ENCODE measurements at regions not wholly inside any gene's neighbourhood (a gene's known extent, or its start where the extent isn't known, plus 50 kb on each side); places are given as distances from the start of the nearest gene placed in this dataset.

DNA sequence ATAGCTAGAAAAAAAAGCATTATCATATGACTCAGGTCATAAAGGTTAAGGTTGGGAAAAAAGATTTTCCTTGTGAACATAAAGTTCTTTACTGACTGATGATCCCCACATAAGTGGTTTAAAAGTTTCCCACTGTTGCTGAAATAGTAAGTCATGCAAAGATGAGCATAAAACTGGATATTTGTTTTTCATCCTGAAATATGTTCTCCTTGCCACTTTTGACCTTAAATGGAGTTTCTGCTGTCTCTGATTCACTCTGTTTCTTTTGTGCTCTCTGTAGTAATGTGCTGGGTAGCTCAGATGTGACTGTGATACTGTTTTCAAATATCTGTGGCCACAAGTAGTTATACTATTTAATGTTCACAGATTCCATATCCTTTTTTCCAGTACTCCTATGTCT lies 162.5 kb upstream of the GAS1 start:
- ChIA-PET POLR2A (no interaction called here), RAD21 (ENCODE audit: low non-redundant PET in 1 of 2, low total read pairs in 2 of 2, uncharacterized antibody in 2 of 2, unreplicated experiment in 2 of 2) (no interaction called here), CTCF (no interaction called here)
- Histone ChIP-seq H3K4me2 (ENCODE audit: low read length) (no peak overlapping the region), H3K27ac (ENCODE audit: low read depth, low read length) (no peak overlapping the region), H3K36me3 (ENCODE audit: control insufficient read depth in 1 of 2, insufficient read depth in 2 of 2, low read length in 2 of 2) (no peaks in the 10 kb centered on the region), H3K9me3 (ENCODE audit: control insufficient read depth in 1 of 2, insufficient read depth in 1 of 2, low read depth in 1 of 2, low read length in 2 of 2) (no peaks in the 10 kb centered on the region), H3K9ac (ENCODE audit: low read length) (no peak overlapping the region), H4K20me1 (ENCODE audit: insufficient read depth) (no peaks in the 10 kb centered on the region), H3K4me3 (replicated peaks in 1 of 2; ENCODE audit: low read depth in 1 of 2, low read length in 2 of 2) (no peak overlapping the region), H3K79me2 (ENCODE audit: insufficient read depth, low read length) (no peaks in the 10 kb centered on the region), H3K9me2 (ENCODE audit: insufficient read depth) (no peaks in the 10 kb centered on the region), H3K4me1 (ENCODE audit: control insufficient read depth in 1 of 2, insufficient read depth in 2 of 2, low read length in 2 of 2) (no peaks in the 10 kb centered on the region), H2AFZ (ENCODE audit: low read depth, low read length, poor library complexity, severe bottlenecking) (no peak overlapping the region), H3K27me3 (ENCODE audit: insufficient read depth, low read length) (peaks cover 26% of the 10 kb centered on the region)
- TF ChIP-seq, protein P1, sequence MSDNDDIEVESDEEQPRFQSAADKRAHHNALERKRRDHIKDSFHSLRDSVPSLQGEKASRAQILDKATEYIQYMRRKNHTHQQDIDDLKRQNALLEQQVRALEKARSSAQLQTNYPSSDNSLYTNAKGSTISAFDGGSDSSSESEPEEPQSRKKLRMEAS (IDR thresholded peaks at IDR 0.05): no peak
- TF ChIP-seq RAD21 (IDR thresholded peaks at IDR 0.05; ENCODE audit: low read depth): no peak
- no peak for TF ChIP-seq JUND (IDR thresholded peaks at IDR 0.05)
- TF ChIP-seq ZNF274 (IDR thresholded peaks at IDR 0.05; ENCODE audit: low read depth, low read length): no peak
- no peak for TF ChIP-seq TCF7L2 (IDR thresholded peaks at IDR 0.05; ENCODE audit: borderline replicate concordance, extremely low read depth, insufficient read depth, insufficient read length)
- TF ChIP-seq SRF (IDR thresholded peaks at IDR 0.05; ENCODE audit: low read depth): no peak
- TF ChIP-seq, protein P2, sequence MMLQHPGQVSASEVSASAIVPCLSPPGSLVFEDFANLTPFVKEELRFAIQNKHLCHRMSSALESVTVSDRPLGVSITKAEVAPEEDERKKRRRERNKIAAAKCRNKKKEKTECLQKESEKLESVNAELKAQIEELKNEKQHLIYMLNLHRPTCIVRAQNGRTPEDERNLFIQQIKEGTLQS (IDR thresholded peaks at IDR 0.05): no peak
- no peak for TF ChIP-seq YY1 (IDR thresholded peaks at IDR 0.05; ENCODE audit: extremely low read depth, insufficient replicate concordance, low read depth, low read length)
- TF ChIP-seq POLR2A (IDR thresholded peaks at IDR 0.05; ENCODE audit: borderline replicate concordance, extremely low read depth, insufficient read depth, insufficient read length): no peak
- TF ChIP-seq, protein P3, sequence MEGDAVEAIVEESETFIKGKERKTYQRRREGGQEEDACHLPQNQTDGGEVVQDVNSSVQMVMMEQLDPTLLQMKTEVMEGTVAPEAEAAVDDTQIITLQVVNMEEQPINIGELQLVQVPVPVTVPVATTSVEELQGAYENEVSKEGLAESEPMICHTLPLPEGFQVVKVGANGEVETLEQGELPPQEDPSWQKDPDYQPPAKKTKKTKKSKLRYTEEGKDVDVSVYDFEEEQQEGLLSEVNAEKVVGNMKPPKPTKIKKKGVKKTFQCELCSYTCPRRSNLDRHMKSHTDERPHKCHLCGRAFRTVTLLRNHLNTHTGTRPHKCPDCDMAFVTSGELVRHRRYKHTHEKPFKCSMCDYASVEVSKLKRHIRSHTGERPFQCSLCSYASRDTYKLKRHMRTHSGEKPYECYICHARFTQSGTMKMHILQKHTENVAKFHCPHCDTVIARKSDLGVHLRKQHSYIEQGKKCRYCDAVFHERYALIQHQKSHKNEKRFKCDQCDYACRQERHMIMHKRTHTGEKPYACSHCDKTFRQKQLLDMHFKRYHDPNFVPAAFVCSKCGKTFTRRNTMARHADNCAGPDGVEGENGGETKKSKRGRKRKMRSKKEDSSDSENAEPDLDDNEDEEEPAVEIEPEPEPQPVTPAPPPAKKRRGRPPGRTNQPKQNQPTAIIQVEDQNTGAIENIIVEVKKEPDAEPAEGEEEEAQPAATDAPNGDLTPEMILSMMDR (IDR thresholded peaks at IDR 0.05 in 2 of 3, conservative IDR thresholded peaks at IDR 0.05 in 1 of 3; ENCODE audit: borderline replicate concordance in 1 of 3, insufficient read depth in 1 of 3, low read depth in 2 of 3, low read length in 2 of 3): no peak
- TF ChIP-seq EGR1 (IDR thresholded peaks at IDR 0.05; ENCODE audit: low read depth): no peak
- no peak for TF ChIP-seq ELF1 (IDR thresholded peaks at IDR 0.05; ENCODE audit: borderline replicate concordance, low read depth)
- TF ChIP-seq SIN3A (IDR thresholded peaks at IDR 0.05; ENCODE audit: low read depth): no peak
- TF ChIP-seq ZFX (IDR thresholded peaks at IDR 0.05): no peak
- TF ChIP-seq, protein P4, sequence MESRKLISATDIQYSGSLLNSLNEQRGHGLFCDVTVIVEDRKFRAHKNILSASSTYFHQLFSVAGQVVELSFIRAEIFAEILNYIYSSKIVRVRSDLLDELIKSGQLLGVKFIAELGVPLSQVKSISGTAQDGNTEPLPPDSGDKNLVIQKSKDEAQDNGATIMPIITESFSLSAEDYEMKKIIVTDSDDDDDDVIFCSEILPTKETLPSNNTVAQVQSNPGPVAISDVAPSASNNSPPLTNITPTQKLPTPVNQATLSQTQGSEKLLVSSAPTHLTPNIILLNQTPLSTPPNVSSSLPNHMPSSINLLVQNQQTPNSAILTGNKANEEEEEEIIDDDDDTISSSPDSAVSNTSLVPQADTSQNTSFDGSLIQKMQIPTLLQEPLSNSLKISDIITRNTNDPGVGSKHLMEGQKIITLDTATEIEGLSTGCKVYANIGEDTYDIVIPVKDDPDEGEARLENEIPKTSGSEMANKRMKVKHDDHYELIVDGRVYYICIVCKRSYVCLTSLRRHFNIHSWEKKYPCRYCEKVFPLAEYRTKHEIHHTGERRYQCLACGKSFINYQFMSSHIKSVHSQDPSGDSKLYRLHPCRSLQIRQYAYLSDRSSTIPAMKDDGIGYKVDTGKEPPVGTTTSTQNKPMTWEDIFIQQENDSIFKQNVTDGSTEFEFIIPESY (IDR thresholded peaks at IDR 0.05; ENCODE audit: extremely low read depth, insufficient replicate concordance, low read length): no peak
- TF ChIP-seq EZH2phosphoT487 (IDR thresholded peaks at IDR 0.05; ENCODE audit: borderline replicate concordance): no peak
- DNase-seq (ENCODE audit: low read depth, low spot score) (no peak), ATAC-seq (no peak)
- BruUV-seq (replicated peaks): no TSS peak
- intact Hi-C loops (cut with micrococcal nuclease): loop anchor here (10.0 kb wide), 1 partner anchor 215 kb away; no protein-coding TSS in a partner anchor

Measured in HCT116 (cell line).